Endothelial cell of hepatic sinusoid (primary cell): ENCODE measurements at regions not wholly inside any gene's neighbourhood (a gene's known extent, or its start where the extent isn't known, plus 50 kb on each side); places are given as distances from the start of the nearest gene placed in this dataset.

Source experiments
- in situ Hi-C: cut with HindIII; loops from 2 replicates; pipeline ENCODE4 v1.10.0; 2017; ENCODE audit warnings: low sequenced_read_pairs

DNA sequence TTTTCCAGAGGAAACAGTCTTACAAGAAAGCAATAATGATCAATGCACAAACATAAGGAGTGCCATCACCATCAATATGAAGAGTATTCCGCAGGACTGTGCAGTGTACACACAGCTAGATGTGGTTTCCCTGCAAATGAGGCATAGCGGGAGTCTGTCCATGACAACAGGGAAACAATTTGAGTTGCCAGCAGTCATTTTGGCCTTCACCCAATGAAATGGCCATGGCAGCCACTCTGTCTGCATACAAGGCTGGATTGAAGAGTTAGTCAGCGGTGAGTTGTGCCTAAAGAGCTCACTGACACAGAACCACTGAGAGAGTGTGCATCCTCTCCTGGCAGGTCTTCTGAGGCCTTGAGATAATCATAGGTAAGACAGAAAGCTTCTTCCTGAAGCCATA is 303.3 kb downstream of the IPMK start:
- in situ Hi-C loops = no loop called here

DNA sequence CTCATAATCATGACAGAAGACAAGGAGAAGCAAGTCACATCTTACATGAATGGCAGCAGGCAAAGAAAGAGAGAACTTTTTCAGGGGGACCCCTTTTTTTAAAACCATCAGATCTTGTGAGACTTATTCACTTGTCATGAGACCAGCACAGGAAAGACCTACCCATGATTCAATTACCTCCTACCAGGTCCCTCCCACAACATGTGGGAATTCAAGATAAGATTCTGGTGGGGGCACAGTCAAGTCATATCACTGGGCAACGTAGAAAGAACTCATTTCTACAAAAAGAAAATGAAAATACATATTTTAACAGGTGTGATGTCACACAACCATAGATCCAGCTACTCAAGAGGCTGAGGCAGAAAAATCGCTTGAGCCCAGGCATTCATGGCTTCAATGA is 304.1 kb downstream of the IPMK start:
- in situ Hi-C loops = no loop called here

DNA sequence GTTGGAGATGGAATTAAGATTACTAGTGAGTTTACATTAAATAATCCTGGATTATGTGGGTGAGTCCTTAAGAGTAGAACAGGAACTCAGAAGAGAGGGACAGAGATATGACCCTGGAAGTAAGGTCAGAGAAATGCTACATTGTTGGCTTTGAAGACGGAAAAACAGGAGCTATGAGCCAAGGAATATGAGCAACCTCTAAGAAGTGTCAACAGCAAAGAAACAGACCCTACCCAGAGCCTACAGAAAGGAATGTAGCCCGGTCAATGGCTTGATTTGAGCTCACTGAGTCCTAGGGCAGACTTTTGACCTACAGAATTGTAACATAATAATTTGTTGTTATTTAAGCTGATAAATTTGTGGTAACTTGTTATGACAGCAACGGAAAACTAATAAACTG is 304.9 kb downstream of the IPMK start:
- in situ Hi-C loops = no loop called here

DNA sequence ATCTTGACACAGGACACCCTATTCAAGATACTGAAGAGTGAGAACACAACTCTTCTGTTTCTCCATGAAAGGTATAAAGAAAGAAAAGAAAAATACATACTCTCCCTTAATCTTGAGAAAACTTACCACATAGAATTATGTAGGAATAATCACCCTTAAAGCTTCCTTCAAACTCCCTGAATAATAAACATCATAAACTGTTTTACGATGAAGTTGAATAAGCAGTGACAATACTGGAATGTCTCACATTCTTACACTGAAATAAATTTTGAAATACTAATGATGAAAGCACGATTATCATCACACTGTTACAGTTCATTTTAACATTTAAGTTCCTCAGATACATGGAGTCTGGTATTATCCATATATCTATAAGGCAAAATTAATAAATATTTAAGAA is 306.2 kb downstream of the IPMK start:
- in situ Hi-C loops = no loop called here

- in situ Hi-C loops = no loop called here
These were observed 307.3 kb downstream of the IPMK start for GRCh38 chr10:57960406-57960805.

- in situ Hi-C loops = no loop called here
These were observed 308.2 kb downstream of the IPMK start for GRCh38 chr10:57959318-57960006.

DNA sequence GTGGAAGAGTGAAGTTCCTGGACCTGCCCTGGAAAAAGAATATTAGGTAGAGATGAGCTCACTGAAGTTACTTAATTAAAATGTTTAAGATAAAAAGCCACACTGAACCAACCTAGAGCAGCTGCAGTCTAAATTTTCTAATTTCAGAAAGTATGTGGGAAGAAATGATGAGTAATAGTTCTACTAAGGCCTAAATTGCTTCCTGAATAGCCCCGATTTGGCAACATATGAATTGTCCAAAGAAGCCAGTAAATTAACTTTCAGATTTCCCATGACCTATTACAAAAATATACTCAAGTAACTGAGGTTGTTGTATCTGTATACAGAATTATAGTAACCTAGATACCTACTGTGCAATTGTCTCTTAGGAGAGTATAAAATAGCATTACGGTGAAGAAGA is 312.6 kb downstream of the IPMK start:
- in situ Hi-C loops = no loop called here

DNA sequence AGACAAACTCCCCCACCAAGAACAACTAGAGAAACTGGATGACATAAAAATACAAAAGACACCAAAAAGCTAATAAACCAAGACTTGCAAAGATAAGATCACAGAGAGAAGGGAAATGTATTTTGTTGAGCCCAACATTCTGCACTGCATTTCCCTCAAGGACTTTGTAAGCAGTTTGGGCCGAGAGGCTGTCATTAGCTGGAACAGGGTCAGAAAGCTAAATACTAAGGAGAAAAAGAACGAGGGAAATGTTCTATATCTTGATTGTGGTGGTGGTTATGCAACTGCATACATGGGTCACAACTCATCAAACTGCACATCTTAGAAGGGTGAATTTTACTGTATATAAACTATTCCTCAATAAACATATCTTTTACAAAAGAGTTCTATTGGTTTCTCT is 315.0 kb downstream of the IPMK start:
- in situ Hi-C loops = no loop called here

GRCh38 chr10:57950442-57950974 is 317.2 kb downstream of the IPMK start:
- in situ Hi-C loops = no loop called here

DNA sequence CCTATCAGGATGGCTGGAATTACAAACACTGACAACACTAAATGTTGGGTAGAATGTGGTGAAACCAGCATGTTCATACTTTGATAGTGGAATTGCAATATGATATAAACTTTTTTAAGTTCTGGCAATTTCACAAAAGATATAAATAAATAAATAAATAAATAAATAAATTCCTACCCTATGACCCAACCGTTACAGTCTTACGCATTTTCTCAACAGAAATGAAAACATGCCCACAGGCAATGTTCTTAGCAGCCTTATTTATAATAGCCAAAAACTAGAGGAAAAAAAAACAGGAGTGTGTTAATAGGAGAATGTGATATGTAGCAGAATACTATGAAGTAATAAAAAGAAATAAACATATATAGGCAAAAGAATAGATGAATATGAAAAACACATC is 318.9 kb downstream of the IPMK start:
- in situ Hi-C loops = no loop called here

- in situ Hi-C loops = no loop called here
These were observed 320.9 kb downstream of the IPMK start for GRCh38 chr10:57946833-57947232.

- in situ Hi-C loops = no loop called here
These were observed 324.0 kb downstream of the IPMK start for GRCh38 chr10:57943701-57944100.

GRCh38 chr10:57925045-57925444 is 342.6 kb downstream of the IPMK start:
- in situ Hi-C loops = loop anchor here (5.0 kb wide), 1 partner anchor 58 kb away; no protein-coding TSS in a partner anchor

- in situ Hi-C loops = no loop called here
These were observed 346.6 kb downstream of the IPMK start for GRCh38 chr10:57921140-57921539.

DNA sequence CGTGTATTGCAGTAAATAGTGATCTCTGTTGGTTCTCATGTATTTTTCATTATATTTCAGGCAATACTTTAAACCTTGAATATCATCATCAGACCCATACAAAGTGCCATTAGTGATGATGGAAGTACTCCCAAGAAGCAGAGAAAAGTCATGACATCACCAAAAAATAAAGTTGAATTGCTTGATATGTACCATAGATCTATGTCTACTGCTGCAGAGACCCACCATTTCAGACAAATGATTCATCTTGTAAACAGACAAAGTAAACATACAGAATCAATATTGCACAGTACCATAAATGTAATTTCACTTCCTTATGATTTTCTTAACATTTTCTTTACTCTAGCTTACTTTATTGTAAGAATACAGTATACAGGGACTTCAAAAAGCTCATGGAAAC is 347.8 kb downstream of the IPMK start:
- in situ Hi-C loops = no loop called here

- in situ Hi-C loops = no loop called here
These were observed 350.7 kb downstream of the IPMK start for GRCh38 chr10:57917019-57917418.

DNA sequence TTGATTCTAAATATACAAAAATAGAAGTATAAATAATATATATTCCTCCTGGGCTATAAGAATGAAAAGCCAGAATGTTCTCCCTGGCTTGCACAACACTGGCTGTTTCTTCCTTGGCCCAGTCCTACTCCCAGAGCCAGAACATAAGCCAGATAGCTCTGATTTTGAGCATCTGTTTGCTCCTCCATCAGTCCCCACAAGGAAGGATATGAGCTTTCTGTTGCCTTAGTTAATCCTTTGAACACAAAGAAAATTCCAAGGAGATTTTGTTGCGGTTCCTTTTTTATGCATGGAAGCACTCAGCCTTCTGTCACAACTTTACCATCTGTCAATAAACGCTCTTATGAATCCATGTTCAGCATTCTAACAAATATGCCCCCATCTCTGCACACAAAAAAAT is 361.8 kb downstream of the IPMK start:
- in situ Hi-C loops = no loop called here

DNA sequence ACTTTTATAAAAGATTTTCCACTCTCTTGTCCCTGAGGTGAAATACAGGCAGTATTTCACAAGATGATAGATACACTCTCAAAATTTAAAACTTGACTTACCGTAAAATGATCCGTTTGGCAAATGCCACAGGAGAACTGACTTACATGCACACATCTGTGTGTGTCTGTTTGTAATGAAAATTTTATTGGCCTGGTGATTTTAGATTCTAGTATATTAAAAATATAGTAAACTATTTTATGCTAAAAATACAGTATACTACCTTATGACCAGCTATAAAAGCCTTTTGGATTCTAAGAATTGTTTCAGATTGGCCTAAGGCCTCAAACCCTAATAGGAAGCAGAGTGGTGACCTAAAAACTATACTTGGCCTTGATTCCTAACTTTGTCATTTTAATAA is 362.7 kb downstream of the IPMK start:
- in situ Hi-C loops = no loop called here

DNA sequence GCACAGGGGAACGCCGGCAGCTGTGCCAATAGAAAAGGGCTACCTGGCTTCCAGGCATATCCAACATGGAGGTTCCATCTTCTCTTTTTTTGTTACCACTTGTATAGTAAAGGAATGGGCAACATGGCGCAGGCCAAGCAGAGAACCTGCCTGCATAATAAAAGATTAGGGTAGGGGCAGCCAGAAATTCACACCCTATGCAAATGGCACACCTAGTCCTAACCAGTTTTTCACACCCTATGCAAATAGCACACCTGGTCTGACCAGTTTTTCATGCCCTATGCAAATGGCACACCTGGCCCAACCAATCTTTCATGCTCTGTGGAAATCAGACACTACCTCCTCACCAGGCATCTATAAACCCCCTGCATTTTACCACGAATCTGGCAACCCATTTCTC is 369.5 kb downstream of the IPMK start:
- in situ Hi-C loops = no loop called here

- in situ Hi-C loops = no loop called here
These were observed 370.1 kb downstream of the IPMK start for GRCh38 chr10:57897611-57898010.

DNA sequence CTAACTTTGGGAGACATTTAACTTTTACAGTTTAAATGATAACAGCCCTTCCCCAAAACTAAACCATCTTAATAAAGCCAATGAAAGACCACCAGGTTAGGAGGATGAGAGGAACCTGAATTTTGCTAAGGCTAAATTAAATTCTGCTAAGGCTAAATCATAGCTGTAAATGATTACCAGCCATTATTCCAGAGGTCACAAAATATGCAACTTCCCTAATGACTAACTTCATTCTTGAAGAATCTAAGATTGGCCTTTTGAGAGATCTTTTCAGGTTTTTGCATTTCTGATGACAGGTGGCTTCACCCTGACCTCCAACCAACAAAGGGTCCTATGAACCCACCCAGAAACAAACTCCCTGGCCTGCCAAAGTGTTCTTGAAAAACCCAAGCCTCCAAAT is 373.3 kb downstream of the IPMK start:
- in situ Hi-C loops = no loop called here

DNA sequence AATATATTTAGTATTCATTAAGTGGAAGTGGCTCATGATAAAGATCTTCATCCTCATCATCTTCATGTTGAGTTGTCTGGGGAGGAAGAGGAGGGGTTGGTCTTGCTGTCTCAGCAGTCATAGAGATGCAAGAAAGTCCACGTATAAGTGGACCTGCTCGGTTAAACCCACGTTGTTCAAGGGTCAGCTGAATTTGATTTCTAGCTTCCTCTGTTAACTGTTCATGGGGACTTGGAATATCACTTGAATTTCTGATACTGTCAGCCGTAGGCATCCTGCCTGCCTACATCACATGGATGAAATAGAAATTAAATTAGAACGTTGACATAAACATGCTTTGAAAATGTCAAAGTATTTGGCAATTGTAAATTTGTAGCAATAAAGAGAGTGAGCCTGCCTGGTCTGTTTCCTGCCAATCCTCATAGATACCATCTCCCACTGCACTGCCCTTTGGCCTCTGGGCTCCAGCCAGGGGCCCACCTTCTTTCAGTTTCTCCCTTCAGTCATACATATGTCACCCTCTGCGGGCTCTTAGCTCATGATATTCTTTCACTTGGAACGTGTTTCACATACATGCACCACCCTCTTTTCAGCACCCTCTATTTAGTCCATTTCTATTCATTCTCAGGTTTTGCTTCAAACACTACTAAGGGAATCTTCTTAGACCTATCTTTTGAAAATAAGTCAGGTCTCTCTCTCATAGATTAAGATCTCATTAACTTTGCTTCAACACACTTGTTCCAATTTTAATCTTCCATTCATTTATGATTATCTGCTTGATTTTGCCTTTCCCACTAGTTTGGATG is 376.3 kb downstream of the IPMK start:
- in situ Hi-C loops = no loop called here
